ENCODE measurements at regions not wholly inside any gene's neighbourhood (a gene's known extent, or its start where the extent isn't known, plus 50 kb on each side); places are given as distances from the start of the nearest gene placed in this dataset.

DNA sequence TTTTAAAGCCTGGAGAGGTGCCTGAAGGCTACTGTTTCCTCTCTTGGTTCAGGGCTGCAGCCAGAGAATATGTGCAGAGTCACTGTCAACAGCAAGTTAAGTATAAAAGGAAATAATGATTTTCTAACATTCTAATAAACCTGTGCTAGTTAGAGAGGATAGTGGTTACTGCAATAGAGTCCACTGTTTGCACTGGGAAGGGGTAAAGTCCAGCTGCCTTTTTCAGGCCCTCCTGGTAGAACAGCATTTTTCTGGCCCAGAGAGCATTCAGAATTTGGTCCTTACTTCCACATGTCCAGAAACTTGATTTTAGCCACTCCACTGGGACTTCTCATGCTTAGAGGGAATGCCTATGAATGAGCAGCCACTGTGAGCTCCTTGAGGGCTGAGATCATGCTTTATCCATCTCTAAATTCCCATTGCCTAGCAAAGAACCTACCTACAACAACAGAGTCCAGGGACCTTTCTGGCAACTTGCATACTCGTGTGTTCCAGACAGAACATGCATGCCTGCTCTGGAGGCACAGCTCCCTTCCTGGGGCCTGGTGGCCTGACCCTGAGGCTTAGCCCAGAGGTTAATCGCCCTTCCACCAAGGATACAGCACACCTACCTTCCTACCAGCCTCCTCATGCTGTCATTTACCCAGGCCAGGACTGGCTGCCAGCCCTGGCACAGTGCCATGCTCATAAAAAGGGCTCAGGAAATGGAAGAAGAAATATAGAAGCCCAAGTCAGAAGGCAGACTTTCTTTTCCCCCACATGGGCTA is 50.3 kb upstream of the ATP13A3 start:
- no peak overlapping the region for H3K27ac ChIP-seq

More for the DNA sequence above, 50.3 kb upstream of the ATP13A3 start:
- Histone ChIP-seq H3K4me3 (no peak overlapping the region), H3K36me3 (no peaks in the 10 kb centered on the region), H3K27me3 (no peaks in the 10 kb centered on the region), H3K9me3 (peaks cover 4 to 17% of the 10 kb centered on the region in 2 donors), H3K4me1 (peaks cover 0 to 20% of the 10 kb centered on the region in 2 donors)
- DNase-seq, result peak in 1 of 4 donors; percentile 18
- ATAC-seq, result peak; percentile 64
- TF ChIP-seq, protein P1, sequence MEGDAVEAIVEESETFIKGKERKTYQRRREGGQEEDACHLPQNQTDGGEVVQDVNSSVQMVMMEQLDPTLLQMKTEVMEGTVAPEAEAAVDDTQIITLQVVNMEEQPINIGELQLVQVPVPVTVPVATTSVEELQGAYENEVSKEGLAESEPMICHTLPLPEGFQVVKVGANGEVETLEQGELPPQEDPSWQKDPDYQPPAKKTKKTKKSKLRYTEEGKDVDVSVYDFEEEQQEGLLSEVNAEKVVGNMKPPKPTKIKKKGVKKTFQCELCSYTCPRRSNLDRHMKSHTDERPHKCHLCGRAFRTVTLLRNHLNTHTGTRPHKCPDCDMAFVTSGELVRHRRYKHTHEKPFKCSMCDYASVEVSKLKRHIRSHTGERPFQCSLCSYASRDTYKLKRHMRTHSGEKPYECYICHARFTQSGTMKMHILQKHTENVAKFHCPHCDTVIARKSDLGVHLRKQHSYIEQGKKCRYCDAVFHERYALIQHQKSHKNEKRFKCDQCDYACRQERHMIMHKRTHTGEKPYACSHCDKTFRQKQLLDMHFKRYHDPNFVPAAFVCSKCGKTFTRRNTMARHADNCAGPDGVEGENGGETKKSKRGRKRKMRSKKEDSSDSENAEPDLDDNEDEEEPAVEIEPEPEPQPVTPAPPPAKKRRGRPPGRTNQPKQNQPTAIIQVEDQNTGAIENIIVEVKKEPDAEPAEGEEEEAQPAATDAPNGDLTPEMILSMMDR (IDR thresholded peaks at IDR 0.05), result no peak
- intact Hi-C loops (cut with DNase I), result no loop called here

All from left lung (tissue), 4 donors.